ENCODE measurements at regions not wholly inside any gene's neighbourhood (a gene's known extent, or its start where the extent isn't known, plus 50 kb on each side); places are given as distances from the start of the nearest gene placed in this dataset.

DNA sequence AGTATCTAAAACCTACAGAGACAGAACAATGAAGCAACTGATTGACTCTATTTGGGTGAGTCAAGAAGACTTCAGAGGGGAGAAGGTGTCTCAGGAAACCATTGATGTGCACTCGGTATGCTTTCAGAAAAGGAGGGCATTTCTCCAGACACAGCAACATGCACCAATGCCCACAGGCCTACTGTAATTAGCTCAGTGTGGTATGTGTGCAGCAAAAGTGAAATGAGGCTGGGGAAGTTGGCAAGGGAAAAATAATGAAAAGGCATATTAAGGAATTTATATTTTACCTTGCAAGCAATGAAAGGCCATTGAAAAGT lies 158.4 kb upstream of the GRIP1 start:
- no peak overlapping the region for H4K8ac ChIP-seq (ENCODE audit: low read depth, low read length)
- H3K36me3 ChIP-seq (ENCODE audit: control insufficient read depth in 1 of 2, insufficient read depth in 2 of 2, low read length in 2 of 2): no peaks in the 10 kb centered on the region
- DNase-seq: no peak
- no peak overlapping the region for H2AFZ ChIP-seq (ENCODE audit: insufficient read depth, low read length, poor library complexity)
- no peaks in the 10 kb centered on the region for H3K79me1 ChIP-seq (ENCODE audit: low read length)
- no peaks in the 10 kb centered on the region for H3K27me3 ChIP-seq (ENCODE audit: insufficient read depth, low read length)
- no peak overlapping the region for H3K14ac ChIP-seq (ENCODE audit: low read length)
- WGBS (ENCODE audit: extremely low coverage, insufficient coverage, insufficient read length): no CpG with 5 or more reads among the region's 1 CpG
- no peak overlapping the region for H3K18ac ChIP-seq (ENCODE audit: low read length)
- H3K4ac ChIP-seq (ENCODE audit: low read depth, low read length): no peak overlapping the region
- H3K9me3 ChIP-seq (ENCODE audit: insufficient read depth, low read depth, low read length): no peaks in the 10 kb centered on the region
- no peak overlapping the region for H3K4me2 ChIP-seq (ENCODE audit: low read length)
- H3K9ac ChIP-seq (ENCODE audit: low read length): no peak overlapping the region
- no peak overlapping the region for H2BK120ac ChIP-seq (ENCODE audit: insufficient read depth, low read length, poor library complexity)
- no peak overlapping the region for H2AK5ac ChIP-seq (ENCODE audit: low read length)
- no peak overlapping the region for H3K23ac ChIP-seq (ENCODE audit: low read length)
- no peak overlapping the region for H3K4me3 ChIP-seq (ENCODE audit: low read depth, low read length)
- H3K27ac ChIP-seq (ENCODE audit: low read depth, low read length): no peak overlapping the region
- no peak overlapping the region for H4K91ac ChIP-seq (ENCODE audit: low read depth, low read length)
- no peak overlapping the region for H2BK5ac ChIP-seq (ENCODE audit: low read depth, low read length, poor library complexity)
- H2BK12ac ChIP-seq (ENCODE audit: low read length): no peak overlapping the region
- no peaks in the 10 kb centered on the region for H3K79me2 ChIP-seq (ENCODE audit: control insufficient read depth, insufficient read depth, low read length, poor library complexity)
- H3K4me1 ChIP-seq (ENCODE audit: control insufficient read depth in 1 of 2, insufficient read depth in 2 of 2, low read length in 2 of 2): no peaks in the 10 kb centered on the region
- no peak overlapping the region for H4K12ac ChIP-seq (ENCODE audit: low read depth, low read length)

DNA sequence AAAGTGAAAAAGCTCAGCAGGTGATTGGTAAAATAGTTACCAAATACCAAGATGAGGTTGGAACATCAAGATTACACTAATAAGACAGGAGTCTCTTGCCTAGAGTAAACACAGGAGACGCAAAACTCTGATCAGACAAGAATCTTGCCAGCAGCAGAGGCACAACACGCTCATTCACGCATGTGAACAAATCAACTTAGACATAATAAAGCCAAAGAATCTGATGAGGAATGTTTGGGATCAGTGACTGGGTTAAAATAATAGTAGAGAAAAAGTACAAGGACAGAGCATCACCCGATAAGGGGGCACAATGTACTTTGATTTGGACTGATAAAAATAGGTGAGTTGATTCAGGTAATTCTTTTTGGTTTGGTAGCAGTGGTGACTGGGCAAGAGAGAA lies 159.5 kb upstream of the GRIP1 start:
- DNase-seq: no peak
- Histone ChIP-seq H3K18ac (ENCODE audit: low read length) (no peak overlapping the region), H3K9me3 (ENCODE audit: insufficient read depth, low read depth, low read length) (no peaks in the 10 kb centered on the region), H3K9ac (ENCODE audit: low read length) (no peak overlapping the region), H4K8ac (ENCODE audit: low read depth, low read length) (no peak overlapping the region), H3K36me3 (ENCODE audit: control insufficient read depth in 1 of 2, insufficient read depth in 2 of 2, low read length in 2 of 2) (no peaks in the 10 kb centered on the region), H2BK5ac (ENCODE audit: low read depth, low read length, poor library complexity) (no peak overlapping the region), H2BK12ac (ENCODE audit: low read length) (no peak overlapping the region), H3K23ac (ENCODE audit: low read length) (no peak overlapping the region), H2AK5ac (ENCODE audit: low read length) (no peak overlapping the region), H4K12ac (ENCODE audit: low read depth, low read length) (no peak overlapping the region), H2AFZ (ENCODE audit: insufficient read depth, low read length, poor library complexity) (no peak overlapping the region), H3K14ac (ENCODE audit: low read length) (no peak overlapping the region), H3K4me3 (ENCODE audit: low read depth, low read length) (no peak overlapping the region), H3K4me1 (ENCODE audit: control insufficient read depth in 1 of 2, insufficient read depth in 2 of 2, low read length in 2 of 2) (no peaks in the 10 kb centered on the region), H4K91ac (ENCODE audit: low read depth, low read length) (no peak overlapping the region), H3K79me2 (ENCODE audit: control insufficient read depth, insufficient read depth, low read length, poor library complexity) (no peaks in the 10 kb centered on the region), H2BK120ac (ENCODE audit: insufficient read depth, low read length, poor library complexity) (no peak overlapping the region), H3K79me1 (ENCODE audit: low read length) (no peaks in the 10 kb centered on the region), H3K27me3 (ENCODE audit: insufficient read depth, low read length) (no peaks in the 10 kb centered on the region), H3K4me2 (ENCODE audit: low read length) (no peak overlapping the region), H3K27ac (ENCODE audit: low read depth, low read length) (no peak overlapping the region), H3K4ac (ENCODE audit: low read depth, low read length) (no peak overlapping the region)
- WGBS (ENCODE audit: extremely low coverage, insufficient coverage, insufficient read length): no CpG with 5 or more reads among the region's 4 CpGs

- Histone ChIP-seq H4K12ac (ENCODE audit: low read depth, low read length) (no peak overlapping the region), H3K9me3 (ENCODE audit: insufficient read depth, low read depth, low read length) (no peaks in the 10 kb centered on the region), H3K14ac (ENCODE audit: low read length) (no peak overlapping the region), H3K27ac (ENCODE audit: low read depth, low read length) (no peak overlapping the region), H3K79me1 (ENCODE audit: low read length) (no peaks in the 10 kb centered on the region), H2BK120ac (ENCODE audit: insufficient read depth, low read length, poor library complexity) (no peak overlapping the region), H3K4me2 (ENCODE audit: low read length) (no peak overlapping the region), H3K18ac (ENCODE audit: low read length) (no peak overlapping the region), H3K4ac (ENCODE audit: low read depth, low read length) (no peak overlapping the region), H4K8ac (ENCODE audit: low read depth, low read length) (no peak overlapping the region), H3K79me2 (ENCODE audit: control insufficient read depth, insufficient read depth, low read length, poor library complexity) (no peaks in the 10 kb centered on the region), H3K27me3 (ENCODE audit: insufficient read depth, low read length) (no peaks in the 10 kb centered on the region), H2BK12ac (ENCODE audit: low read length) (no peak overlapping the region), H4K91ac (ENCODE audit: low read depth, low read length) (no peak overlapping the region), H3K9ac (ENCODE audit: low read length) (no peak overlapping the region), H3K4me3 (ENCODE audit: low read depth, low read length) (no peak overlapping the region), H2BK5ac (ENCODE audit: low read depth, low read length, poor library complexity) (no peak overlapping the region), H3K36me3 (ENCODE audit: control insufficient read depth in 1 of 2, insufficient read depth in 2 of 2, low read length in 2 of 2) (no peaks in the 10 kb centered on the region), H2AFZ (ENCODE audit: insufficient read depth, low read length, poor library complexity) (no peak overlapping the region), H2AK5ac (ENCODE audit: low read length) (no peak overlapping the region), H3K4me1 (ENCODE audit: control insufficient read depth in 1 of 2, insufficient read depth in 2 of 2, low read length in 2 of 2) (no peaks in the 10 kb centered on the region), H3K23ac (ENCODE audit: low read length) (no peak overlapping the region)
- WGBS (ENCODE audit: extremely low coverage, insufficient coverage, insufficient read length): no CpG with 5 or more reads among the region's 2 CpGs
- DNase-seq: no peak
These were observed 170.1 kb upstream of the GRIP1 start for GRCh38 chr12:66848967-66849366.

DNA sequence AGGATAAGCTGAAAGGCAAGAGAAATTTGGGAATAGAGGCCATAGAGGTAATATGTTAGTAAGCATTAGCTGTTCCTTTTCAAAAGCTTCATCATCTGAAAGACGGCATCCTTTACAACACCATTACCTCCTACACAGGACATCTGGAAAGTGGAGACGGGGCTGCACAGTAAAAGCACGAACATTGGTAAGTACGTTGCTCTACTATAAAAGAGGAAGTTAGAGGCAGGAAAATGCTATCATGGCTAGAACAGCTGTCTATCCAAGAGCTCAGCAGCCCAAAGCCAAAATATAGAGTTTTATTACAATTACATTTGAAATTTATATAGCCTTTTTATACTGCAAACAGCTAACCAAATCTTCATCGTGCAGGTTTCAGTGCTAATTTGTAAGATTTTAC lies 172.3 kb upstream of the GRIP1 start:
- Histone ChIP-seq H3K79me2 (ENCODE audit: control insufficient read depth, insufficient read depth, low read length, poor library complexity) (no peaks in the 10 kb centered on the region), H3K27ac (ENCODE audit: low read depth, low read length) (no peak overlapping the region), H3K36me3 (ENCODE audit: control insufficient read depth in 1 of 2, insufficient read depth in 2 of 2, low read length in 2 of 2) (no peaks in the 10 kb centered on the region), H3K23ac (ENCODE audit: low read length) (no peak overlapping the region), H4K91ac (ENCODE audit: low read depth, low read length) (no peak overlapping the region), H3K4me3 (ENCODE audit: low read depth, low read length) (no peak overlapping the region), H3K4me2 (ENCODE audit: low read length) (no peak overlapping the region), H3K79me1 (ENCODE audit: low read length) (no peaks in the 10 kb centered on the region), H2BK120ac (ENCODE audit: insufficient read depth, low read length, poor library complexity) (no peak overlapping the region), H3K14ac (ENCODE audit: low read length) (no peak overlapping the region), H2AFZ (ENCODE audit: insufficient read depth, low read length, poor library complexity) (no peak overlapping the region), H3K9me3 (ENCODE audit: insufficient read depth, low read depth, low read length) (no peaks in the 10 kb centered on the region), H3K4me1 (ENCODE audit: control insufficient read depth in 1 of 2, insufficient read depth in 2 of 2, low read length in 2 of 2) (no peaks in the 10 kb centered on the region), H3K9ac (ENCODE audit: low read length) (no peak overlapping the region), H3K27me3 (ENCODE audit: insufficient read depth, low read length) (no peaks in the 10 kb centered on the region), H2AK5ac (ENCODE audit: low read length) (no peak overlapping the region), H2BK5ac (ENCODE audit: low read depth, low read length, poor library complexity) (no peak overlapping the region), H2BK12ac (ENCODE audit: low read length) (no peak overlapping the region), H4K12ac (ENCODE audit: low read depth, low read length) (no peak overlapping the region), H3K18ac (ENCODE audit: low read length) (no peak overlapping the region), H3K4ac (ENCODE audit: low read depth, low read length) (no peak overlapping the region), H4K8ac (ENCODE audit: low read depth, low read length) (no peak overlapping the region)
- DNase-seq: no peak
- no CpG with 5 or more reads among the region's 5 CpGs for WGBS (ENCODE audit: extremely low coverage, insufficient coverage, insufficient read length)

DNA sequence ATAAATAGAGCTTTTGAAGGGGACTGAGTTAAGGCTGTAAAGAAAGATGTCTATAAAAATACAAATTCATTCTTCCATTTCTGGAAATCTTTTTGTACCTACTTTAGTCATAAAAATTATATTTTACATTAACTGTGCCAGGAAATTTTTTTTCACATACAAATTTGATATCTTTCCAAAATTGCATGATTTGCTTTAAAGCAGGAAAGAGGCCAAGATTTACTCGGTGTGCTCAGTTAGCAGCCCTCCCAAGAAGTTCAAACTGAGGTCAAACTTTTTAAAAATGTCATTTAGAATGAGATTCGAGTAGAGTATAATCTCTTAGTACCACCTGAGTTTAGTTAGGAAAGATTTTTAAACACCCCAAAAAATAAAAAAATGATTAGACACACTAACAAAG lies 173.2 kb upstream of the GRIP1 start:
- Histone ChIP-seq H3K4me1 (ENCODE audit: control insufficient read depth in 1 of 2, insufficient read depth in 2 of 2, low read length in 2 of 2) (no peaks in the 10 kb centered on the region), H2AFZ (ENCODE audit: insufficient read depth, low read length, poor library complexity) (no peak overlapping the region), H2BK12ac (ENCODE audit: low read length) (no peak overlapping the region), H3K27me3 (ENCODE audit: insufficient read depth, low read length) (no peaks in the 10 kb centered on the region), H3K23ac (ENCODE audit: low read length) (no peak overlapping the region), H2BK120ac (ENCODE audit: insufficient read depth, low read length, poor library complexity) (no peak overlapping the region), H4K91ac (ENCODE audit: low read depth, low read length) (no peak overlapping the region), H3K18ac (ENCODE audit: low read length) (no peak overlapping the region), H3K79me1 (ENCODE audit: low read length) (no peaks in the 10 kb centered on the region), H2AK5ac (ENCODE audit: low read length) (no peak overlapping the region), H3K14ac (ENCODE audit: low read length) (no peak overlapping the region), H4K12ac (ENCODE audit: low read depth, low read length) (no peak overlapping the region), H2BK5ac (ENCODE audit: low read depth, low read length, poor library complexity) (no peak overlapping the region), H3K79me2 (ENCODE audit: control insufficient read depth, insufficient read depth, low read length, poor library complexity) (no peaks in the 10 kb centered on the region), H3K9ac (ENCODE audit: low read length) (no peak overlapping the region), H3K27ac (ENCODE audit: low read depth, low read length) (no peak overlapping the region), H3K4me2 (ENCODE audit: low read length) (no peak overlapping the region), H3K4me3 (ENCODE audit: low read depth, low read length) (no peak overlapping the region), H3K9me3 (ENCODE audit: insufficient read depth, low read depth, low read length) (no peaks in the 10 kb centered on the region), H3K36me3 (ENCODE audit: control insufficient read depth in 1 of 2, insufficient read depth in 2 of 2, low read length in 2 of 2) (no peaks in the 10 kb centered on the region), H3K4ac (ENCODE audit: low read depth, low read length) (no peak overlapping the region), H4K8ac (ENCODE audit: low read depth, low read length) (no peak overlapping the region)
- DNase-seq: no peak
- WGBS (ENCODE audit: extremely low coverage, insufficient coverage, insufficient read length): no CpG with 5 or more reads among the region's 2 CpGs
